B cell (primary cell): ENCODE measurements at regions not wholly inside any gene's neighbourhood (a gene's known extent, or its start where the extent isn't known, plus 50 kb on each side); places are given as distances from the start of the nearest gene placed in this dataset.

Experiments used
- ATAC-seq: fragments of 200-7000 bp; cut with Tn5 transposase; one replicate; pipeline ENCODE4 v1.10.0; 2021; ENCODE audit warnings: low read depth, mild to moderate bottlenecking, moderate number of reproducible peaks, moderate library complexity
- CTCF ChIA-PET: fragments of 350-600 bp; sonication (Branson Sonifier 250); formaldehyde crosslinking; loops from one replicate; lab custom pipeline; 2021; ENCODE audit warnings: antibody characterized with exemption, inconsistent platforms; lab: Charles Lee
- POLR2A ChIA-PET: fragments of 350-600 bp; sonication (Branson Sonifier 250); formaldehyde crosslinking; loops from one replicate; lab custom pipeline; 2021; ENCODE audit warnings: antibody characterized with exemption; lab: Charles Lee
- DNase-seq: peaks from one replicate; pipeline ENCODE4 v3.0.0; 2013
- H2AFZ ChIP-seq: 2 replicates; pipeline ENCODE4 v1.6.1; 2012; ENCODE audit warnings: mild to moderate bottlenecking, low read depth, low read length; ENCODE audit not compliant: insufficient read depth, poor library complexity, severe bottlenecking
- H3K27ac ChIP-seq, 2 donors: 1 replicate in 1 of 2; 2 replicates in 1 of 2; pipeline ENCODE4 v1.5.1; 2012 to 2013; ENCODE audit warnings: low read length in 2 of 2, mild to moderate bottlenecking in 2 of 2, moderate library complexity in 1 of 2
- H3K27me3 ChIP-seq, 4 experiments: fragments of 200-600 bp in 1 of 4; sonication (generic) in 1 of 4; replicated peaks in 1 of 4; 1 replicate in 2 of 4; 2 replicates in 2 of 4; pipeline versions ENCODE4 v1.6.1 to v1.7.0; 2013 to 2016; ENCODE audit warnings: low read length in 3 of 4, mild to moderate bottlenecking in 2 of 4, mixed read lengths in 1 of 4, moderate library complexity in 1 of 4; ENCODE audit not compliant: insufficient read depth in 4 of 4, control insufficient read depth in 3 of 4; ENCODE audit errors: control extremely low read depth in 1 of 4
- H3K36me3 ChIP-seq, 2 experiments: replicated peaks in 1 of 2; 1 replicate in 1 of 2; 2 replicates in 1 of 2; pipeline versions ENCODE4 v1.6.1 to v1.7.1; 2013; ENCODE audit warnings: low read length in 1 of 2; ENCODE audit not compliant: insufficient read depth in 2 of 2, control insufficient read depth in 1 of 2; ENCODE audit errors: control extremely low read depth in 1 of 2, extremely low read depth in 1 of 2
- H3K4me1 ChIP-seq, 2 donors: fragments of 200-600 bp in 1 of 2; sonication (generic) in 1 of 2; 1 replicate in 1 of 2; 2 replicates in 1 of 2; pipeline versions ENCODE4 v1.5.1 to v1.6.1; 2013 to 2017; ENCODE audit warnings: low read length in 2 of 2; ENCODE audit not compliant: control insufficient read depth in 2 of 2, insufficient read depth in 2 of 2
- H3K4me2 ChIP-seq: replicated peaks from 2 replicates; pipeline ENCODE3; 2012; ENCODE audit warnings: mild to moderate bottlenecking, low read depth, low read length; ENCODE audit not compliant: poor library complexity, severe bottlenecking
- H3K4me3 ChIP-seq, 5 experiments: fragments of 200-600 bp in 1 of 5; sonication (generic) in 1 of 5; 1 replicate in 3 of 5; 2 replicates in 2 of 5; pipeline versions ENCODE4 v1.5.1 to v1.7.0; 2011 to 2016; ENCODE audit warnings: low read length in 4 of 5, mild to moderate bottlenecking in 4 of 5, low read depth in 2 of 5, control low read depth in 1 of 5, moderate library complexity in 1 of 5; ENCODE audit not compliant: insufficient read depth in 1 of 5; ENCODE audit errors: control extremely low read depth in 1 of 5, extremely low read depth in 1 of 5
- H3K79me2 ChIP-seq: fragments of 200-600 bp; sonication (generic); one replicate; pipeline ENCODE4 v1.6.0; 2016; ENCODE audit warnings: low read length; ENCODE audit not compliant: control insufficient read depth, insufficient read depth
- H3K9ac ChIP-seq: fragments of 200-600 bp; sonication (generic); 2 replicates; pipeline ENCODE4 v1.6.1; 2017; ENCODE audit warnings: mild to moderate bottlenecking, low read length, moderate library complexity
- H3K9me3 ChIP-seq, 3 donors: one replicate each; pipeline versions ENCODE4 v1.6.1 to v1.7.1; 2013; ENCODE audit warnings: low read length in 2 of 3; ENCODE audit not compliant: control insufficient read depth in 2 of 3, insufficient read depth in 1 of 3; ENCODE audit errors: control extremely low read depth in 1 of 3
- H4K20me1 ChIP-seq: 2 replicates; pipeline ENCODE4 v1.6.0; 2012; ENCODE audit warnings: mild to moderate bottlenecking, low read length; ENCODE audit not compliant: insufficient read depth, control insufficient read depth, poor library complexity, severe bottlenecking
- H3K27ac Mint-ChIP-seq: one replicate; pipeline ENCODE4 v1.8.0; 2021; ENCODE audit warnings: mixed read lengths
- H3K27me3 Mint-ChIP-seq: one replicate; pipeline ENCODE4 v1.8.0; 2021; ENCODE audit warnings: mixed read lengths
- H3K4me1 Mint-ChIP-seq: one replicate; pipeline ENCODE4 v1.8.0; 2021; ENCODE audit warnings: mixed read lengths
- H3K4me3 Mint-ChIP-seq: one replicate; pipeline ENCODE4 v1.8.0; 2021; ENCODE audit warnings: mixed read lengths
- H3K9me3 Mint-ChIP-seq: one replicate; pipeline ENCODE4 v1.8.0; 2022; ENCODE audit warnings: mixed read lengths; ENCODE audit not compliant: insufficient read depth
- EZH2 ChIP-seq: IDR thresholded peaks from 2 replicates; pipeline ENCODE4 v1.6.1; 2012; ENCODE audit warnings: borderline replicate concordance, low read depth, mild to moderate bottlenecking, moderate library complexity, low read length; ENCODE audit not compliant: insufficient read depth, poor library complexity, severe bottlenecking
- WGBS: methylation state at CpG from one replicate; pipeline ENCODE4 v1.1.5; 2013; ENCODE audit warnings: missing lambda C conversion rate; ENCODE audit not compliant: insufficient coverage; 5-methylcytosine and 5-hydroxymethylcytosine counted together
- intact Hi-C: fragments of 100-400 bp; cut with micrococcal nuclease; formaldehyde crosslinking; loops from one replicate; pipeline ENCODE4 v1.10.0; 2022
- TF ChIP-seq, protein P1 (sequence below): fragments of 200-600 bp; IDR thresholded peaks from one replicate; pipeline ENCODE4 v1.8.0; 2022; ENCODE audit warnings: antibody characterized with exemption, mild to moderate bottlenecking

DNA sequence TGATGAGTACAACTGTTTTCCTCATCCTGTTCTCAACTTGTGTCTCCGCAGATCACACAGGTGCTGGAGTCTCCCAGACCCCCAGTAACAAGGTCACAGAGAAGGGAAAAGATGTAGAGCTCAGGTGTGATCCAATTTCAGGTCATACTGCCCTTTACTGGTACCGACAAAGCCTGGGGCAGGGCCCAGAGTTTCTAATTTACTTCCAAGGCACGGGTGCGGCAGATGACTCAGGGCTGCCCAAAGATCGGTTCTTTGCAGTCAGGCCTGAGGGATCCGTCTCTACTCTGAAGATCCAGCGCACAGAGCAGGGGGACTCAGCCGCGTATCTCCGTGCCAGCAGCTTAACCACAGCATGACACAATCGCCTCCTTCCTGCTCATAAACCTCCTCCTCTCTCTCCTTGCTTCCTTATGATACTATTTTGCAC is 126.7 kb upstream of the PRSS58 start:
- Mint-ChIP-seq H3K9me3 (no peaks in the 10 kb centered on the region), H3K27me3 (peaks cover 21% of the 10 kb centered on the region), H3K4me1 (peaks cover 9% of the 10 kb centered on the region), H3K4me3 (no peak overlapping the region), H3K27ac (no peak overlapping the region)
- Histone ChIP-seq H4K20me1 (no peaks in the 10 kb centered on the region), H3K9ac (no peak overlapping the region), H3K4me1 (peaks cover 6 to 7% of the 10 kb centered on the region in 2 donors), H3K27ac (no peak overlapping the region), H3K4me3 (no peak overlapping the region), H3K27me3 (peaks cover 0 to 4% (median 0%) of the 10 kb centered on the region in 4 experiments), H3K79me2 (no peaks in the 10 kb centered on the region), H3K9me3 (no peaks in the 10 kb centered on the region), H3K36me3 (no peaks in the 10 kb centered on the region), H3K4me2 (no peak overlapping the region), H2AFZ (peak overlapping the region; percentile 62)
- TF ChIP-seq, protein P1, sequence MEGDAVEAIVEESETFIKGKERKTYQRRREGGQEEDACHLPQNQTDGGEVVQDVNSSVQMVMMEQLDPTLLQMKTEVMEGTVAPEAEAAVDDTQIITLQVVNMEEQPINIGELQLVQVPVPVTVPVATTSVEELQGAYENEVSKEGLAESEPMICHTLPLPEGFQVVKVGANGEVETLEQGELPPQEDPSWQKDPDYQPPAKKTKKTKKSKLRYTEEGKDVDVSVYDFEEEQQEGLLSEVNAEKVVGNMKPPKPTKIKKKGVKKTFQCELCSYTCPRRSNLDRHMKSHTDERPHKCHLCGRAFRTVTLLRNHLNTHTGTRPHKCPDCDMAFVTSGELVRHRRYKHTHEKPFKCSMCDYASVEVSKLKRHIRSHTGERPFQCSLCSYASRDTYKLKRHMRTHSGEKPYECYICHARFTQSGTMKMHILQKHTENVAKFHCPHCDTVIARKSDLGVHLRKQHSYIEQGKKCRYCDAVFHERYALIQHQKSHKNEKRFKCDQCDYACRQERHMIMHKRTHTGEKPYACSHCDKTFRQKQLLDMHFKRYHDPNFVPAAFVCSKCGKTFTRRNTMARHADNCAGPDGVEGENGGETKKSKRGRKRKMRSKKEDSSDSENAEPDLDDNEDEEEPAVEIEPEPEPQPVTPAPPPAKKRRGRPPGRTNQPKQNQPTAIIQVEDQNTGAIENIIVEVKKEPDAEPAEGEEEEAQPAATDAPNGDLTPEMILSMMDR: no peak
- TF ChIP-seq EZH2: no peak
- 4% methylated on average over 9 of the region's 11 CpGs for WGBS
- ATAC-seq: no peak
- no peak for DNase-seq
- CTCF ChIA-PET: interaction anchor here (1.5 kb wide), 1 partner anchor 34 kb away, joined by 3 read pairs; no protein-coding TSS in a partner anchor
- intact Hi-C loops: no loop called here
- POLR2A ChIA-PET: no interaction called here

DNA sequence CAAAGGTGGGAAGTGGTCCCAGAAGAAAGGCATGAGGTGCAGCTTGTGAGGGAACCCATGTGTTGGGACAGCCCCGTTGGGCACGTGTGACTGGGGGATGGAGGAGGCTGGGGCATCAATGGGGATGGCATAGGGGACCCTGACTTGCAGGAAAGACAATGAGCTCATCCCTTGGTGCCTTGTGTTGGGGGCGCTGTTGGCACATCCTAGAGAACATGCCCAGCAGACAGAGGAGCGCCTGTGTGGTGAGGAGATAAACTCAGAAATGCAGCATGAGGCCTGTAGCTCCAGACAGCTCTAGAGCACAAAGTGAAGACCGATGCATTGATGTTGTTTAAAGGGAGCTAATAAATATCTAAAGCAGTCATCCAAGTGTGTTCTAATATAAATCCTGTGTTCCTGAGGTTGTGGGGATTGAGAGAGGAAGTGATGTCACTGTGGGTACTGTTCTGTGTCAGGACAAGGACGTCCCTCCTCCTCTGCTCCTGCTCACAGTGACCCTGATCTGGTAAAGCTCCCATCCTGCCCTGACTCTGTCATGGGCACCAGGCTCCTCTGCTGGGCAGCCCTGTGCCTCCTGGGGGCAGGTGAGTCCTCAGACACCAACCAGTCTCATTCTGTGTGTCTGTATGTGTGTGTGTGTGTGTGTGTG is 126.1 kb upstream of the PRSS58 start:
- no peak overlapping the region for H3K27ac ChIP-seq
- H4K20me1 ChIP-seq: no peaks in the 10 kb centered on the region
- intact Hi-C loops: no loop called here
- Mint-ChIP-seq H3K4me3 (no peak overlapping the region), H3K9me3 (no peaks in the 10 kb centered on the region), H3K27ac (no peak overlapping the region), H3K27me3 (peaks cover 21% of the 10 kb centered on the region), H3K4me1 (peaks cover 9% of the 10 kb centered on the region)
- no peak overlapping the region for H3K4me3 ChIP-seq
- H3K36me3 ChIP-seq: no peaks in the 10 kb centered on the region
- DNase-seq: no peak
- H3K79me2 ChIP-seq: no peaks in the 10 kb centered on the region
- no peaks in the 10 kb centered on the region for H3K9me3 ChIP-seq
- no peak overlapping the region for H3K4me2 ChIP-seq
- WGBS: 71% methylated on average over 5 of the region's 6 CpGs
- POLR2A ChIA-PET: no interaction called here
- H3K27me3 ChIP-seq: peaks cover 0 to 4% (median 0%) of the 10 kb centered on the region in 4 experiments
- no peak for TF ChIP-seq EZH2
- TF ChIP-seq, protein P1: no peak
- no peak overlapping the region for H3K9ac ChIP-seq
- peaks cover 6 to 7% of the 10 kb centered on the region in 2 donors for H3K4me1 ChIP-seq
- ATAC-seq: no peak
- peak overlapping the region; percentile 62 for H2AFZ ChIP-seq
- CTCF ChIA-PET: no interaction called here
